ENCODE measurements at regions not wholly inside any gene's neighbourhood (a gene's known extent, or its start where the extent isn't known, plus 50 kb on each side); places are given as distances from the start of the nearest gene placed in this dataset.

GRCh38 chr15:70271422-70272088 lies 173.8 kb upstream of the TLE3 start (continued):
- no peak for TF ChIP-seq REST (IDR thresholded peaks at IDR 0.05; ENCODE audit: low read depth)
- no peak for TF ChIP-seq EZH2phosphoT487 (IDR thresholded peaks at IDR 0.05; ENCODE audit: borderline replicate concordance)
- TF ChIP-seq POLR2A (IDR thresholded peaks at IDR 0.05; ENCODE audit: borderline replicate concordance, extremely low read depth, insufficient read depth, insufficient read length) = no peak
- TF ChIP-seq JUND (IDR thresholded peaks at IDR 0.05) = peak; percentile 93
- no peak for TF ChIP-seq CTCF (IDR thresholded peaks at IDR 0.05 in 2 of 3, conservative IDR thresholded peaks at IDR 0.05 in 1 of 3; ENCODE audit: borderline replicate concordance in 1 of 3, insufficient read depth in 1 of 3, low read depth in 2 of 3, low read length in 2 of 3)
- no peak; the same call in 1 of the 2 replicates for TF ChIP-seq SIN3A (IDR thresholded peaks at IDR 0.05; ENCODE audit: low read depth)
- TF ChIP-seq TCF7L2 (IDR thresholded peaks at IDR 0.05; ENCODE audit: borderline replicate concordance, extremely low read depth, insufficient read depth, insufficient read length) = peak; percentile 86
- TF ChIP-seq CBX3 (IDR thresholded peaks at IDR 0.05; ENCODE audit: low read depth) = peak; percentile 92
